ENCODE measurements at regions not wholly inside any gene's neighbourhood (a gene's known extent, or its start where the extent isn't known, plus 50 kb on each side); places are given as distances from the start of the nearest gene placed in this dataset.

DNA sequence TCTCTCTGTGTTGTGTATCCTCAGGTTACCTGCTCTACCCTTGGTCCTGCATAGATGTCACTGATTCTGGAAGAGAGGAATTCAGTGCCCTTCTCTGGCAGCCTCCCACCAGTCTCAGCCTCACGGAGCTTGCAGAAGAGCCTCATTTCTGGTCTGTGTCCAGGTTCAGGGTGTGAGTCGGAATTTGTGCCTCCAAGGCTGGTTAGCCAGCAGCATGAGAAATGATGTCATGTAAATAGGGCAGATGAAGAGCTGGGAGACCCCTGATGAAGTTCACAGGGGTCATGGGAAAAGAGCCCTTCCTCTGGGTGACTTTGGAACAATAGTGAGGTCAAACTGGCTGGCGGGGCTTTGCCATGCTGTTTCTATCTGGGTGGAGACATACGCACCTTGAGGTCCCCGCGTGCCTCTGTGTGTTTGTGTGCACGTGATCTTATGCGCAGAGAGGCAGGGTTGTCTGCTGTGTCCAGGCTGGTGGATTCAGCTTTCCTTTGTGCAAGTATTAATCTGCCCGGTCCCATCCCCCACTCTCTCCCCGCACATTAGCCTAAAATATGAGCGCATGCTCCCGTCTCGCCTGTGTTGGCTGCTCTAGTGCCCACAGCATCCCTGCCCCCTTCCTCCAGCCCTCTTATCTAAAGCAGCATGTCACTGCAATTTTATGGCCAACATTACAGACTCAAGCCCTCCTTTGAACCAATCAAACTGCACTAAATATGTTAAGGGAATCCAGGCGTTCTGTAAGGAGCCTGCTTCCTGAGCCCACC is 256.3 kb upstream of the ZFHX3 start:
- DNase-seq (ENCODE audit: low read depth in 2 of 2) = no peak

DNA sequence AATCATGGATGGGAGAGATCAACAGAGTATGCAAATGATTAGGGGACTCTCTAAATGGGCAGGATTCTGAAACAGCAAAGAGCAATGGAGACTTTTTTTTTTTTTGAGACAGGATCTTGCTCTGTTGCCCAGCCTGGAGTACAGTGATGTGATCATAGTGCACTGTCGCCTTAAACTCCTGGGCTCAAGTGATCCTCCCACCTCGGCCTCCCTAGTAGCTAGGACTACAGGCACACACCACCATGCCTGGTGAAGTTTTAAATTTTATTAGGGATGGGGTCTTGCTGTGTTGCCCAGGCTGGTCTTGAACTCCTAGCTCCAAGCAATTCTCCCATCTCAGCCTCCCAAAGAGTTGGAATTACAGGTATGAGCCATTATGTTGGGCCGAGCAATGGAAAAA is 255.0 kb upstream of the ZFHX3 start:
- no peak for DNase-seq (ENCODE audit: low read depth in 2 of 2)

DNA sequence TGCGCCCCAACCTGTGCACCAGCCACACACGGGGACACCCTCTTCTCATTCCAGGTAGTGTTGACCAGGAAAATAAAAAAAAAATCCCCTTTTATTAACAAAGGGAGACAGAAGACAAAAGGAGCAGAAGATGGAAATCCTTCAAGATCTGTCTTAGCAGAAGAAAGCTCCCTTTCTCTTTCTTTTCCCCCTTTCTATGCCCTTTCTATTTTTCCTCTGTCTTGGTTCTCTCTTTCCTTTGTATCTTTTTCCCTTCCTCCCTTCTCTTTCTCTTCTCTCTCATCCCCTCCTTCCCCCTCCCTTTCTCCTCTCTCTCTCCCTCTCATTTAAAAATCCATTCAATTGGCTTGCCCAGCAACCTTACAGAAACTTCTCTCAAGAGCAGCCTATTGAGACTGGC is 254.1 kb upstream of the ZFHX3 start:
- no peak for DNase-seq (ENCODE audit: low read depth in 2 of 2)

DNA sequence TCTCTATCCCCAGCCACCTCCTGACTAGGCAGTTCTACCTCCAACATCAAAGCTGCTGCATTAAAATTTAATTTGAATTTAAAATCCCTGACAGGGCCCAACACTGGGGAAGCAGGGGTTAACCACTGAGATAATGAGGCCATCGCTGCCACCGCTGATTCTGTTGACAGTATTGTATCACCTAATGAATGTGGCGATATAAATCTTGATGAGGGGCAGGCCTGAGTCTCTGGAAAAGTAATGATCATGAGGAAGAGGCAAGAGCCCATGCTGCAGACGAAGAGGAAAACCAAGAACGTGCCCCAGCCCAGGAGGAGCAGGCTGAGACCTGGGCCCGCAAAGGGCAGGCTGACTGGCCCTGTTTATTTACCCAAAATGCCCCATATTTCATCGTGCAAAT is 251.4 kb upstream of the ZFHX3 start:
- DNase-seq (ENCODE audit: low read depth in 2 of 2) = no peak

DNA sequence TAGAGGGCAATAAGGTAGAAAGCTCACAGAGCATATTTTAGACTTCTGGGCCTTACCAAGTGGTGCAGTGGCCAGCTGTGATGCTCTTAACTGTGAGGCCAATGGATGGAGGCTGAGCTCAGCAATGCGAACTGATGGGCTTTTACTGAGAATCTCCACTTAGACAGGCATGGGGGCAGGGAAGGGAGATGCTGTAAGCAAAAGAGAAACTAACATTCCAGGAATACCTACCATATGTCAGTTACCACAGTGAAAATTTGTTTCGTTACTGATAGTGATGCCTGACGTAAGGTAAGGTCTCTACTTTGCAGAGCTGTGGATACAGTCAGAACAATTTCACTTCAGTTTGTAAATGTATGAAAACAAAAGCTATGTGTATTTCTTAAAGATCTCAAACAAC is 250.6 kb upstream of the ZFHX3 start:
- DNase-seq (ENCODE audit: low read depth in 2 of 2) = no peak

DNA sequence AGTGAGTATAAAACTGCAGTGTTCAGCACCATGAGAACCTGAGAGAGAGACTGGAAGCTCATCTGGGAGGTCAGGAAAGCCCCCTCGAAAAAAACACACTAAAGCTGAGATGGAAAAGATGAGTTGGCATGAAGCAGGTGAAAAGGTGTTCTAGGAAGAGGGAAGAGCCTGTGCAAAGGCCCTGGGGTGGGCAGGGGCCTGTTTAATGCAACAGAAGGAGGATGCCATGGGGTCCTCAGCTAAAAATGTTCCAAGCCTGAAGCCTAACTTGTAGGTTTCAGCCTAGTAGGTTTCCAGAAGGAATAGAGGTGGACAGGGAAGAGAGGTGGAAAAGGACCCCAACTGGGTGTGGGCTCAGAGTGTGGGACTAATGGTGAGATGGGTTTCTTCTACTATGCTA is 242.3 kb upstream of the ZFHX3 start:
- DNase-seq (ENCODE audit: low read depth in 2 of 2) = no peak

DNA sequence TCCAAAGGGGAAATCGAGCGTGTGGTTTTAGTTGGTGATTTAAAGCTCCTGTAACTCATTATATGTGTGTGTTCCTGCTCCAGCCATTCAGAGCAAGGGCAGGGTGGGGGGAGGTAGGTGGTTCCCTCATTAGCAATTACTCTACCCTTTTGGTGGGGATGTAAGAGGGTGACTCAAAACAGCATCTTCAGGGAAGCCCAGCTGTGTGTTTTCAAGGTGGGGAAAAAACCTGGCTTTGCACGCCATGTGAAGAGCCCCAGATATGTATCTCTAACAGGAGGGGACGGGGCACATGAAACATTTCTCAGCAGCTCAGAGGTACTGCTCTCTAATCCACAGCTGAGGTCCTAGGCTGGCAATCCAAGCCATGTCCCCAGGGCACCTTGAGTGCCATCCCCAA is 241.3 kb upstream of the ZFHX3 start:
- no peak for DNase-seq (ENCODE audit: low read depth in 2 of 2)

DNA sequence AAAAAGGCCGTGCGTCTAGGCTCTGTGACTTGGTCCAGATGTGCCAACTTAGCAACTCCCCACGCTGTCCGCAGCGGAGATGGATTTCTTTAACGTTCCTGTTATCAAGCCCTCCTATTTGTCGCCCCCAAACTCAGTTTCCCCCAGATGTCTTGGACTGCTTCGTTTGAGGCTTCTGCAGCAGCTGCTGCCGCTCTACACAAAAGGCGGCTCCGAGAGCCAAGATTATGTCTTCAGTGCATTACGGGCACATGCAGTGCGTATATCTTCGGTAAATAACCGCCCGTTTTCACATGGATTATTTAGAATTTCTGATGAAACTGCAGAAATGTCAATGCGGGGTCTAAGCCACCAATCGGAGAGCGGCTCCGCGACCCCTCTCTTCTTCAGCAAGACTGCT is 240.6 kb upstream of the ZFHX3 start:
- DNase-seq (ENCODE audit: low read depth in 2 of 2) = no peak

DNA sequence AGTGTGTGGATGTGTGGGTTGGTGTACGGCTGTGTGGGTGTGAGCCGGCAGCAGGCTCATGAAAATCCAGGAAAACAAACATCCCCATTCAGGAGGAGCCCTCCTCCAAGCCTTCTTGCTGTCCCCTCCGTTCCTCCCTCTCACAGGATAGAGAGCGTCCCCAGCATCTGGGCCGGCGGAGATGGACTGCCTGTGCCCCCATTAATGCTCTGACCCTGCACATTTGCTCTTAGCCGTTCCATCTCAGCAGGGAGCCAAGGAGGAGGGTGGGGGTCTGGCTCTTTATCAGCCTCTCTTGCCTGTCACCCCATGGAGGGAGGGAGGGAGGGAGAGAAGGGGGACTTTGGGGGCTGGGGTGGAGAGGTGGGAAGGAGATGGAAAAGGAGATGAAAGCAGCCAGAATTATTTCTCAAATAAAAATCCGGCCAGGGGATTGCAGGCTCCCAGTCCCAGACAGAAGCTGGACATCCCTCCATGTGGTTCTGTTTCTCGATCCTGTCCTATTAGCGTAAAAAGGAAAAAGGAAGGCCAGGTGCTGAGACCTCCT is 240.0 kb upstream of the ZFHX3 start:
- no peak for DNase-seq (ENCODE audit: low read depth in 2 of 2)

DNA sequence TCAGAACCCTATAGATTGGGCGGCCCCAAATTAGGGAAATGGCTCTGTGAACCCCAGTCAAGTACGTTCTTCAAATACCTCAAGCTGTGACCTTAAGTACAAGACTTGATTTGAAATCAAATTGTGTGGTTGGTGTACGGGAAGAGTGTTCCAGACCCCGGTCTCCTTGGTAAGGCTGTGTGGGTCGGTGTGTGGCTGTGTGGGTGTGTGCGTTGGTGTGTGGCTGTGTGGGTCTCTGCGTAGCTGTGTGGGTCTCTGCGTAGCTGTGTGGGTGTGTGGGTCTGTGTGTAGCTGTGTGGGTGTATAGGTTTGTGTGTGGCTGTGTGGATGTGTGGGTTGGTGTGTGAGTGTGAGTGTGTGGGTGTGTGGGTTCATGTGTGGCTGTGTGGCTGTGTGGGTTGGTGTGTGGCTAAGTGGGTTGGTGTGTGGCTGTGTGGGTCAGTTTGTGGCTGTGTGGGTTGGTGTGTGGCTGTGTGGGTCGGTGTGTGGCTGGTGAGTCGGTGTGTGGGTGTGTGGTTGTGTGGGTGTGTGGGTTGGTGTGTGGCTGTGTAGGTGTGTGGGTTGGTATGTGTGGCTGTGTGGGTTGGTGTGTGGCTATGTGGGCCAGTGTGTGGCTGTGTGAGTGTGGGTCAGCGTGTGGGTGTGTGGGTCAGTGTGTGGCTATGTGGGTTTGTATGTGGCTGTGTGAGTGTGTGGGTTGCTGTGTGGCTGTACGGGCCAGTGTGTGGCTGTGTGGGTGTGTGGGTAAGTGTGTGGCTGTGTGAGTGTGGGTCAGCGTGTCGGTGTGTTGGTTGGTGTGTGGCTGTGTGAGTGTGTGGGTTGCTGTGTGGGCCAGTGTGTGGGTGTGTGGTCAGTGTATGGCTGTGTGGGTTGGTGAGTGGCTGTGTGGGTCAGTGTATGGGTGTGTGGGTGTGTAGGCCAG is 238.7 kb upstream of the ZFHX3 start:
- no peak for DNase-seq (ENCODE audit: low read depth in 2 of 2)

DNA sequence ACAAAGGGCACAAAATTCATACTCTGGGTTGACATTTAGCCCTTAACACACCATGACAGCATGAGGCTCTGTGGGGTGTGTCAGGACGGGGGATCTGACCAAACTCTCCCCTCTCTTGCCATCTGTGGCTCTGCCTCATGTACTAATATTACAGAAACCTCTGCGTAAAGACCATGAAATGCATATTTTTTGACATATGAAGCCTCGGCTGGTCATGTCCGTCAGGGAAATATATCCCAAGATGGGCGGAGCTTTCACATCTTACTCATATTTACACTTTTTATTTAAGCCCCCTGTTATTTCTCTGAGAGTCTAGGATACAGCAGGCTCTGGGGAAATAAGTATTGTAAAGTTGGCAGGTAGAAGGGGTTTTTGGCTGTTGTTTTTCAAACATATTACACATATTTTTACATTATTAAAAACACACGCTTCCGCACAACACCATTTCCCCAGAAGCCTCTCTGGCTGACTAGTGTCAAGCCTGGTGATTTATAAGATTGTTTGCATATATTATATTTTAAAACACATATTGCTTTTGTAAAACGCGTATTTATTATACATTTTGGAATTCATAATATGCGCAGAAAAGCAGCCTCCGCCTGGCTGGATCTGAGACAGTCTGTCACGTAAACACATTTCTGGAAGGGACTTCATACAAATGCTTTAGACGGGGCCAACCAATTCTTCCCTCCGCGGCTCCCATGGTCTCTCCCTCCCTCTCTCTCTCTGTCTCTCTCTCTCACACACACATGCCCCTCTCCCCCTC is 237.7 kb upstream of the ZFHX3 start:
- DNase-seq (ENCODE audit: low read depth in 2 of 2) = no peak

DNA sequence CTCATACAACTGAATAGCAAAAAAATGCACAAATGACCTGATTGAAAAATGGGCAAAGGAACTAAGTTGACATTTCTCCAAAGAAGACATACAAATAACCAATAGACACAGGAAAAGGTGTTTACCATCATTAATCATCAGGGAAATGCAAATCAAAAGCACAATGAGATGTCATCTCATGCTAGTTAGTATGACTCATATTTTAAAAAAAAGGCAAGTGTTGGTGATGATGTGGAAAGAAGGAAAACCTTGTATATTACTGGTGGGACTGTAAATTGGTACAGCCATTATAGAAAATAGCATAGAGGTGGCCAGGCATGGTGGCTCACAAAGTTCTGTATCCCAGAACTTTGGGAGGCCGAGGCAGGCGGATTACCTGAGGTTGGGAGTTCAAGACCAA is 232.5 kb upstream of the ZFHX3 start:
- DNase-seq (ENCODE audit: low read depth in 2 of 2) = no peak

DNA sequence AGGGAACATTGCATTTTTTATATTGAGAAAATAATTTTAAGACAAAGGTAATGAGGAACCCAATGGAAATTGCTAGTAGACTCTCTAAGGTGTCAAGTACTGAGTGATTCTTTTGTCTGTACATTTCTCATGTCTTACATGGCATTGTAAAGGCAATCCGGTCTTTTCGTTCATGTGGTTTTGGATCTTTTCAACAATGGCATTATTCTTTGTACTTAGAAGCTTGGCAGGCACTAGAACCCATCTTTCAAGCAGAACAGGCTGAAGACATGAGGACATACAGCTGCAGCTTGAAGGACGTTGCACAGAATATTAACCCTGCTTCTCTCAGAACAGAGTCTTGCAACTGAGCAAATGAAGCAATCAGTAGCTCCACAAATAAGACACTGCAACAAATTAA is 231.5 kb upstream of the ZFHX3 start:
- DNase-seq (ENCODE audit: low read depth in 2 of 2) = no peak

DNA sequence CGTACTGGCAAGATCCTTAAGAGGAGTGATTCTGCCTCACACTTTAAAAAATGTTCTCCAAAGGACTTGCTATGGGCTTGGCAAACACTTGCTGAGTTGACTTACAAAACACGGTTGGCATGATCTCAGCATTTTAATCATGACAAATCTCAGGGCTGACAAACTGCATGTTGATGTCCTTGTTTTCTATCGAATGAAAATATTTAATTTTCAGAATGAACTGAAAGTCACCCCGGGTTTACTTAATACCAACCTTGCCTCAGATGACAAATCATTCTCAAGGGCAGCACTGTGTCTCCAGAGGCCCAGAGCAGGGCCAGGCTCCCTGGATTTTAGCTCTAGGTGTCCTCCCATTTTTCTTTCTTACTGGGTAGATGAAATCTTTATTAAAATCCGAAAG is 229.1 kb upstream of the ZFHX3 start:
- DNase-seq (ENCODE audit: low read depth in 2 of 2) = no peak

DNA sequence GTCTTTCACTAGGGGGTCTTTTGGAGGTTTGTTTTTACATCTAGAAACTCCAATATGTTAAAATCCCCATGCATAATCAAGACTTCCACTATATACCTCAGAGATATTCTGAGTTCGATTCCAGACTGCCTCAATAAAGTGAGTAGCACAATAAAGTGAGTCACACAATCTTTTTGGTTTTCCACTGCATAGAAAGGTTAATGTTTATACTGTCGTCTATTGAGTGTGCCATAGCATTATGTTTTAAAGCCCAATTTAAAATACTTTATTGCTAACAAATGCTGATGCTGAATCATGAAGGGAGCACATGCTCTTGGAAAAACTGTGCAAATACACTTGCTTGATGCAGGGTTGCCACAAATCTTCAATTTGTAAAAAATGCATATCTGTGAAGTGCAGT is 227.5 kb upstream of the ZFHX3 start:
- DNase-seq (ENCODE audit: low read depth in 2 of 2) = no peak

DNA sequence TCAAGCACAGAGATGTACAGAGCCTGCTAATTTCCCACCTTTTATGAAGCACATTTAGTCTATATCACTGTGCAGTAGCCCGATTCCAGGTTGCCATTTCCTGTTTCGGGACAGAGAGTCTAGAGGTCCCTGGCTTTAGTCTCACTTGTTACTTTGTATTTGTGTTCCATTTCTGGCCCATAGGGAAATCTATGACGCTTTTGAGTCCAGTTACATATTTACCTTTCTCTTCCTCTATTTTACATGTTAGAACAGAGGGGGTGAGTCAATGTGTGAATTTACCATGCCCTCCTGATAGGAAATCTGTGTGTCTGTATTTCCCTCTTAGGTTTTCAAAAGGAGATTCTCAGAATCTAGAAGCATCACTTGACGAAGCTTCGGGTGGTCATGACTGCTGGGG is 227.1 kb upstream of the ZFHX3 start:
- DNase-seq (ENCODE audit: low read depth in 2 of 2) = no peak

DNA sequence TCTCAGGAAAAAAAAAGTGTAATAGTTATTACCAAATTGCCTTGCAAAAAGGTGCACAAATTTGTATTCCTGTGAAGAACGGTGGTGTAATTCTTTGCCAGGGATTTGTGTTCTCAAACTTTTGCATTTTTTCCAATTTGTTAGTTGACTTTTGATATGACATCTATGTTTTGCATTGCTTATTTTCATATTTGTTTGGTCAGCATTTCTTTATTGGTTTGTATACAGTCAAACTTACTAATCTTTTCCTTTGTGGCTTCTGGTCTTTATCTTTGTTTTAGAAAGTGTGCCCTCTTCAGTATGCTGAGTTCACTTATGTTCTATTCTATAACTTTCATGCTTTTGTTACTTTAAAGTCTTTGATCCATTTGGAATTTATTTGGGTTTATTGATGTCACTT is 226.2 kb upstream of the ZFHX3 start:
- no peak for DNase-seq (ENCODE audit: low read depth in 2 of 2)

DNA sequence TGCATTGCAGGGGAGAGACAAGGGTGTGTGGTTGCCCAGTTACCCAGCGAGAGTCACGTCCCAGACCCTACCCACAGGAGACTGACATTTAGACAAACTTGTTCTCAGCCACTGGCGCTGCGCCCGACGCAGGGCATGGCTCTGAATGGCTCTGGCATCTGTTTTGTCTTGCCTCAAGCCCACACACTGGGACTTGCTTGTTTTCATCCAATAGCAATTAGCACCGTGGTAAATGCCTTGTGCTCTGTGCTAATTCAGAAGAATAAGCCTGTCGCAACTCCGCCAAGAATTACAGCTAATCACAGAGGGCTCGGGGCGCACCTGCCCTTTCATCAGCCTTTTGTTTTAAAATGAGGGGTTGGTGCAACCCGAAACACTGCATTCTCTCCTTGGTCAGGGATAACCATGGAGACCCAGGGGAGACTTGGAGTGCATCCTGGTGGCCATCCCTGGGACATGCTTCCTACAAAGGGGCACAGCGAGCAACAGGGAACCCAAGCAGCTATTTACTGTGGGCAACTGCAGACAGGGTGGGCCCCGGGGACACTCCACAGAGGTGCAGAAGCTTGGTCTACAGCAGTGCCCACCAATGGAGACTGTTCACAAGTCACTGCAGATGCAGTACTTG is 220.6 kb upstream of the ZFHX3 start:
- no peak for DNase-seq (ENCODE audit: low read depth in 2 of 2)

DNA sequence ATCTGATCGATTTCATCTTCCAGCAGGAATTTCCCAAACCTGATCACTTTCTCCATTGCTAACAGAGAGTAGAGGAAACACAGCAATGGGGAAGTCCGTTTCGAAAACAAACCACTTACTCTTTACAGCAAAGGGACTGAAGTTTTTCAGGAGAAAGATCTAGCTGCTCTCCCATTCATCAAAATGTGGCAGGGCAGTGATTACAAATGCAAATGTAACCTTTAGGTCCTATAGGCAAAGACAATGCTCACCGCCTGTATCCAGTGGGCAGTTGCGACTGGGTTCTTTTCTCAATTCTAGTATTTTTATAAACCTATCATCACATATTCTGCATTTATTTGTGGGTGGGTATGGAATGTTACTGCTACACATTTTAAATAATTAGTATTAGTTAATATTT is 218.0 kb upstream of the ZFHX3 start:
- no peak for DNase-seq (ENCODE audit: low read depth in 2 of 2)

DNA sequence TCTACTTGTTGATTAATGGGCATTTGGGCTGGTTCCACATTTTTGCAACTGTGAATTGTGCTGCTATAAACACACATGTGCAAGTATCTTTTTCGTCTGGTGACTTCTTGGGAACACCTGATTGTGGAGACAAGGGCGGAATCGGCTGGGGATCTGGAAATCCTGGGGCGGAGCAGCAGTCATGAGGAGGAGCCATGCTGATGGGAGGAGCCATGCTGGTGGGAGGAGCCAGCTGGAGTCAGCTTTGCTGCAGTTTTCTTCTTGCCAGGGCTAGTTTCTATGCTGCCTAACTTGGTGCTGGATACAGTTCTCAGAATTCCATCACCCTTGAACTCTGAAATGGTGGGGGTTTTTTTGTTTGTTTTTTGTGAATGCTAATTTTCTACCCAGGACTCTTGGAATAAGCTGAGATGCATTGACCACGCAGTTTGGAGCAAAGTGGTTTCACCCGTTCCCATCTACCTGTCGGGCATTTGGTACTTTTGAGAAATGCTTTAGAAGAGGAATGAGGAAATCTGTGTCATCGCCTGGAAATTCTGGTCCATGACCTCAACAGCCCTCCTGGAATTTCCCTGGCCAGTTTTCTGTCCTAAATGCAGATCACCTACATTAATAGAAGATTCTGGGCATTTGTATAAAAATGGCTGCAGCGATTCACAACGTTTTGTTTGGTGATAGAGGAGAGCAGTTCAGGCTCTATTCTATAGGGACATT is 217.4 kb upstream of the ZFHX3 start:
- DNase-seq (ENCODE audit: low read depth in 2 of 2) = no peak

DNA sequence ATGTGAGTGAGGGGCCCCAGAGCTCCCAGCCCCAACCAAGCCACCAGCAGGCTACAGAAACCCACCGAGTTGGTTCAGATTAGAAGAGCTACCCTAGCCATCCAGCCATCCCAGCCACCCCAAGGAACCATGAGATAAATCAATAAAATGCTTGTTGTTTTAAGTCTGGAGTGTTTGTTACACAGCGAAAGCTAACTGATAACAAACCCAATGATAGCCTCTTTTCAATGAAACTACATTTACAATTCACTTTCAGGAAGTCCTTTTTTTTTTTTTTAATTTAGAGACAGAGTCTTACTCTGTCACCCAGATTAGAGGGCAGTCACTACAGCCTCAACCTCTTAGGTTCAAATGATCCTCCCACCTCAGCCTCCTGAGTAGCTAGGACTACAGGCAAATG is 215.0 kb upstream of the ZFHX3 start:
- DNase-seq (ENCODE audit: low read depth in 2 of 2) = no peak

All from stimulated activated CD8-positive, alpha-beta memory T cell treated with anti-CD3 and anti-CD28 coated beads, Interleukin-2, amount 100 ng/mL, for 48 hours (primary cell).